Panc1 (cell line): ENCODE measurements at regions not wholly inside any gene's neighbourhood (a gene's known extent, or its start where the extent isn't known, plus 50 kb on each side); places are given as distances from the start of the nearest gene placed in this dataset.

Source experiments
- ATAC-seq: fragments of 200-7000 bp; cut with Tn5 transposase; 2 replicates; pipeline ENCODE4 v1.9.1; 2020; ENCODE audit warnings: mild to moderate bottlenecking, moderate library complexity
- BruUV-seq: library from RNA; stranded (reverse); fragments of 400-500 nt; replicated peaks from 2 replicates; lab custom pipeline; 2021; lab: Mats Ljungman, UMichigan
- CTCF ChIA-PET: fragments of 300-600 bp; sonication (Branson Sonifier 250); formaldehyde crosslinking; loops from one replicate; lab custom pipeline; 2022; ENCODE audit warnings: antibody characterized with exemption; lab: Charles Lee
- POLR2A ChIA-PET: fragments of 300-600 bp; sonication (Branson Sonifier 250); formaldehyde crosslinking; loops from one replicate; lab custom pipeline; 2022; ENCODE audit warnings: antibody characterized with exemption; lab: Charles Lee
- DNase-seq: peaks from one replicate; pipeline ENCODE4 v3.0.0-alpha.2; 2010; ENCODE audit warnings: low read depth, low spot score
- H3K27ac ChIP-seq: 2 replicates; pipeline ENCODE4 v1.5.1; 2011; ENCODE audit warnings: mild to moderate bottlenecking, low read length, inconsistent platforms
- H3K27me3 ChIP-seq: fragments of 200-500 bp; sonication (Bioruptor generic); 2 replicates; pipeline ENCODE4 v1.6.0; 2014; ENCODE audit warnings: low read length, inconsistent platforms; ENCODE audit not compliant: control insufficient read depth, insufficient read depth
- H3K36me3 ChIP-seq: fragments of 200-500 bp; sonication (Bioruptor generic); 2 replicates; pipeline ENCODE4 v1.5.1; 2014; ENCODE audit warnings: inconsistent platforms, mild to moderate bottlenecking, low read length, moderate library complexity; ENCODE audit not compliant: control insufficient read depth, insufficient read depth
- H3K4me1 ChIP-seq: 2 replicates; pipeline ENCODE4 v1.5.1; 2011; ENCODE audit warnings: inconsistent platforms, mild to moderate bottlenecking, low read length, moderate library complexity; ENCODE audit not compliant: control insufficient read depth, insufficient read depth
- H3K4me3 ChIP-seq, 2 experiments: 2 replicates each; pipeline ENCODE4 v1.5.1; 2011 to 2012; ENCODE audit warnings: low read depth in 2 of 2, low read length in 2 of 2, mild to moderate bottlenecking in 2 of 2, inconsistent platforms in 1 of 2, moderate library complexity in 1 of 2
- H3K9me3 ChIP-seq: fragments of 200-500 bp; sonication (Bioruptor generic); 2 replicates; pipeline ENCODE4 v1.5.1; 2014; ENCODE audit warnings: low read depth, mild to moderate bottlenecking, inconsistent platforms, low read length, moderate library complexity; ENCODE audit not compliant: control insufficient read depth, insufficient read depth
- POLR2AphosphoS5 ChIP-seq: IDR thresholded peaks from 2 replicates; pipeline ENCODE4 v1.6.1; 2012; ENCODE audit warnings: mild to moderate bottlenecking, low read depth, low read length, moderate library complexity
- SIN3A ChIP-seq: IDR thresholded peaks from 2 replicates; pipeline ENCODE4 v1.6.1; 2012; ENCODE audit warnings: low read depth, mild to moderate bottlenecking, low read length, moderate library complexity, borderline replicate concordance; ENCODE audit not compliant: insufficient read depth
- TCF7L2 ChIP-seq: IDR thresholded peaks from 2 replicates; pipeline ENCODE4 v1.6.1; 2011; ENCODE audit warnings: mild to moderate bottlenecking, low read depth, low read length, inconsistent platforms
- in situ Hi-C: cut with HindIII; loops from 2 replicates; pipeline ENCODE4 v1.10.0; 2016; ENCODE audit warnings: low sequenced_read_pairs, low pct_unique_long_range_greater_than_20kb
- intact Hi-C: fragments of 100-400 bp; cut with micrococcal nuclease; formaldehyde crosslinking; loops from one replicate; pipeline ENCODE4 v1.10.0; 2022; ENCODE audit not compliant: unreplicated experiment
- TF ChIP-seq, protein P1 (sequence below), 2 experiments: IDR thresholded peaks; 2 replicates each; pipeline ENCODE4 v1.6.1; 2011 to 2012; ENCODE audit warnings: low read depth in 2 of 2, control low read depth in 1 of 2, low read length in 1 of 2, mild to moderate bottlenecking in 1 of 2, moderate library complexity in 1 of 2; ENCODE audit not compliant: insufficient read depth in 1 of 2
- TF ChIP-seq, protein P2 (sequence below): fragments of 450-650 bp; IDR thresholded peaks from 2 replicates; pipeline ENCODE4 v1.5.1; 2017; ENCODE audit warnings: mild to moderate bottlenecking

DNA sequence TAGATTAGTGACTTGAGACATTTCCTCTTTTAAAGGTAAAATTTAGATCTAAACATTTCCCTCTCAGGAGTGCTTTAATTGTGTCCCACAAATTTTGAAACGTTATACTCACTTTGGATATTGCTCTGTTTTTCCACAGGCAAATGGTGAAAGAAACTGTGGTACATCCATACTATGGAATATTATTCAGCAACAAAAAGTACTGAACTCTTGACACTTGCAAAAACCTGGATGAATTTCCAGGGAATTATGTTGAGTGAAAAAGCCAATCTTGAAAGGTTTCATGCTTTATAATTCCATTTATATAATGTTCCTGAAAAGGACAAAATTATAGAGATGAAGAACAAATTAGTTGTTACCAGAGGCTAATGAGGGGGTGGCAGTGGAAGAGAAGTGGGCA is 153.3 kb upstream of the SVIL start:
- CTCF ChIA-PET: no interaction called here
- POLR2A ChIA-PET: no interaction called here

DNA sequence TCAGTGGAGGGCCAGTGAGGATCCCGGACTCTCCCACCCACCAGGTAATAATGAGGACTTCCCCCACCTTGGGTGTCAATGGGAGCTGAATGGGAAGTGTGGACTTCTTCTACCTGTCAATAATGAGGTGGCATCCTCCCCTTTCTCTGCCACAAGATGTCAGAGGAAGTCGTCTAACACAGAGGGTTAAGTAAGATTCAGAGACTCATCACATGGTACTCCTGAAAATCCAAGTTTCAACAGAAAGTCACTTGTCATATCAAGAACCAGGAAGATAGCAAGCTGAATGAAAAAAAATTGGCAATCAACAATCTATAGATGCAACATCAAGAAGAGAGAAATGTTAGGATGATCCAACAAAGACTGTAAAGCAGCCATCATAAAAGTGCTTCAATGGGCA is 150.9 kb upstream of the SVIL start:
- Histone ChIP-seq H3K27me3 (no peaks in the 10 kb centered on the region), H3K4me3 (no peak overlapping the region), H3K4me1 (peaks cover 19% of the 10 kb centered on the region), H3K36me3 (no peaks in the 10 kb centered on the region), H3K27ac (peak overlapping the region; percentile 84), H3K9me3 (peaks cover 10% of the 10 kb centered on the region; the same call in 1 of the 2 replicates)
- ChIA-PET CTCF (no interaction called here), POLR2A (no interaction called here)
- intact Hi-C loops: no loop called here
- ATAC-seq: no peak
- DNase-seq: no peak
- in situ Hi-C loops: no loop called here
- TF ChIP-seq POLR2AphosphoS5: no peak
- TF ChIP-seq, protein P1, sequence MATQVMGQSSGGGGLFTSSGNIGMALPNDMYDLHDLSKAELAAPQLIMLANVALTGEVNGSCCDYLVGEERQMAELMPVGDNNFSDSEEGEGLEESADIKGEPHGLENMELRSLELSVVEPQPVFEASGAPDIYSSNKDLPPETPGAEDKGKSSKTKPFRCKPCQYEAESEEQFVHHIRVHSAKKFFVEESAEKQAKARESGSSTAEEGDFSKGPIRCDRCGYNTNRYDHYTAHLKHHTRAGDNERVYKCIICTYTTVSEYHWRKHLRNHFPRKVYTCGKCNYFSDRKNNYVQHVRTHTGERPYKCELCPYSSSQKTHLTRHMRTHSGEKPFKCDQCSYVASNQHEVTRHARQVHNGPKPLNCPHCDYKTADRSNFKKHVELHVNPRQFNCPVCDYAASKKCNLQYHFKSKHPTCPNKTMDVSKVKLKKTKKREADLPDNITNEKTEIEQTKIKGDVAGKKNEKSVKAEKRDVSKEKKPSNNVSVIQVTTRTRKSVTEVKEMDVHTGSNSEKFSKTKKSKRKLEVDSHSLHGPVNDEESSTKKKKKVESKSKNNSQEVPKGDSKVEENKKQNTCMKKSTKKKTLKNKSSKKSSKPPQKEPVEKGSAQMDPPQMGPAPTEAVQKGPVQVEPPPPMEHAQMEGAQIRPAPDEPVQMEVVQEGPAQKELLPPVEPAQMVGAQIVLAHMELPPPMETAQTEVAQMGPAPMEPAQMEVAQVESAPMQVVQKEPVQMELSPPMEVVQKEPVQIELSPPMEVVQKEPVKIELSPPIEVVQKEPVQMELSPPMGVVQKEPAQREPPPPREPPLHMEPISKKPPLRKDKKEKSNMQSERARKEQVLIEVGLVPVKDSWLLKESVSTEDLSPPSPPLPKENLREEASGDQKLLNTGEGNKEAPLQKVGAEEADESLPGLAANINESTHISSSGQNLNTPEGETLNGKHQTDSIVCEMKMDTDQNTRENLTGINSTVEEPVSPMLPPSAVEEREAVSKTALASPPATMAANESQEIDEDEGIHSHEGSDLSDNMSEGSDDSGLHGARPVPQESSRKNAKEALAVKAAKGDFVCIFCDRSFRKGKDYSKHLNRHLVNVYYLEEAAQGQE (IDR thresholded peaks at IDR 0.05; ENCODE audit: insufficient read depth in 1 of 2, low read depth in 2 of 2, low read length in 1 of 2): no peak
- BruUV-seq: no TSS peak

More for the DNA sequence above, 153.3 kb upstream of the SVIL start:
- Histone ChIP-seq H3K27me3 (no peaks in the 10 kb centered on the region), H3K27ac (peak overlapping the region; percentile 34; the same call in 1 of the 2 replicates), H3K4me1 (peaks cover 14% of the 10 kb centered on the region), H3K4me3 (no peak overlapping the region), H3K36me3 (no peaks in the 10 kb centered on the region), H3K9me3 (peaks cover 10% of the 10 kb centered on the region; the same call in 1 of the 2 replicates)
- TF ChIP-seq POLR2AphosphoS5 (no peak), SIN3A (no peak), TCF7L2 (no peak)
- TF ChIP-seq, protein P2, sequence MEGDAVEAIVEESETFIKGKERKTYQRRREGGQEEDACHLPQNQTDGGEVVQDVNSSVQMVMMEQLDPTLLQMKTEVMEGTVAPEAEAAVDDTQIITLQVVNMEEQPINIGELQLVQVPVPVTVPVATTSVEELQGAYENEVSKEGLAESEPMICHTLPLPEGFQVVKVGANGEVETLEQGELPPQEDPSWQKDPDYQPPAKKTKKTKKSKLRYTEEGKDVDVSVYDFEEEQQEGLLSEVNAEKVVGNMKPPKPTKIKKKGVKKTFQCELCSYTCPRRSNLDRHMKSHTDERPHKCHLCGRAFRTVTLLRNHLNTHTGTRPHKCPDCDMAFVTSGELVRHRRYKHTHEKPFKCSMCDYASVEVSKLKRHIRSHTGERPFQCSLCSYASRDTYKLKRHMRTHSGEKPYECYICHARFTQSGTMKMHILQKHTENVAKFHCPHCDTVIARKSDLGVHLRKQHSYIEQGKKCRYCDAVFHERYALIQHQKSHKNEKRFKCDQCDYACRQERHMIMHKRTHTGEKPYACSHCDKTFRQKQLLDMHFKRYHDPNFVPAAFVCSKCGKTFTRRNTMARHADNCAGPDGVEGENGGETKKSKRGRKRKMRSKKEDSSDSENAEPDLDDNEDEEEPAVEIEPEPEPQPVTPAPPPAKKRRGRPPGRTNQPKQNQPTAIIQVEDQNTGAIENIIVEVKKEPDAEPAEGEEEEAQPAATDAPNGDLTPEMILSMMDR: no peak
- TF ChIP-seq, protein P1 (IDR thresholded peaks at IDR 0.05; ENCODE audit: insufficient read depth in 1 of 2, low read depth in 2 of 2, low read length in 1 of 2): no peak
- DNase-seq: no peak
- intact Hi-C loops (no loop called here), in situ Hi-C loops (no loop called here)
- BruUV-seq: no TSS peak
- ATAC-seq: no peak
